ENCODE measurements at regions not wholly inside any gene's neighbourhood (a gene's known extent, or its start where the extent isn't known, plus 50 kb on each side); places are given as distances from the start of the nearest gene placed in this dataset.

- DNase-seq, result no peak
These were observed 62.3 kb upstream of the IER3 start for GRCh38 chr6:30806581-30807183.

DNA sequence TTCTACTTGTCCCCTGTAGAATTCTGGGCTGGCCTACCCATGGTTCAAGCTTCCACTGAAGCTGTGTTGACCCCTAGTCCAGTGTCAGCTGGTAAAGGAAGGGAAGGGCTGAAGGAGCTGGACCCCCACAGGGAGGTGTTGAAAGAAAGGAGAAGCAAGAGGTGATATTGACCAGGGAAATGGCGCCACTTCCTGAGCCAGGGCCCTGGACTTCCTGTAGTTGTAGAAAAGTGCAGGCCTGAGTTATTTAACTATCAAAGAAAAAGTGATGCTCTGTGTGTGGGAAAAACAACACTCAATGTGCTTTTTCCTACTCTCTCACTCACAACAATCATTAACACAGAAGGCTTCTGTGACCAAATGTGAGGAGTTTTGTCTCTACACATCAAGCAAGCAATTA, 60.0 kb upstream of the IER3 start:
- no peak for DNase-seq

- no peak for DNase-seq
These were observed 58.4 kb upstream of the IER3 start for GRCh38 chr6:30802731-30803130.

DNA sequence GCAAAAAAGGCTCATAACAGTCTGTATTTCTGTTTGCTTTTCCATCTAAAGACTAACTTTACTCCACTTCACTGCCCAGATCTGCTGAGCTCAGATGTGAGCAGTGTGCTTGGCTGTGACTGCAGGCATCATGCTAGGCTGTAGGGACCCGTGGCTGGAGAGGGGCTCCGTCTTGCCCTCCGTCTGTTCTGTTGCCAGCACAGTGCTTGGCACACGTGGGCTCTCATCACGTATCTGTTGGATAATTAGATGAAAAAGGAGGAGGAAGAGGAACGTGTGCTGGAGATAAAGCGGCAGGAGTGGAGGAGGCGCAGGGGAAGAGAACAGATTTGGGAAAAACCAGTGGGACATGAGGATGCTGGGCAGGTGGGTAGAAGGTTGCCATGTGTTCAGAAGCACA, 57.6 kb upstream of the IER3 start:
- DNase-seq, result no peak

DNA sequence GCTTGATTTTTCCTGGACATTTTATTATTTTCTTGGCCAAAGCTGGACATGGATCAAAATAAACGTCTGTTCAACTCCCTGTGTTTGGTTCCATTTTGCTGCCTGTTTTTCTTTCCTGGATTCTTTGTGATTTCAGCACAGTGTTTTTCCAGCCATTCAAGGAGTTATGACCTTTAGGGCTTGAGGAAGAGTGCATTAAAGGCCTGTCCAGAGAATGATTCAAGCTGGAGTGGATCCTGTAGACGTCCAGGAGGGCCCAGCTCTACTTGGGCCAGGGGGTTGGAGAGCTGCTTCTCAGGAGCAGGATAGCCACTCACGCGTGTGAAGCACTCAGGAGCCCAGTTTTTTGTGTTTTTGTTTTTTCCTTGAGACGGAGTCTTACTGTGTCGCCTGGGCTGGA, 56.5 kb upstream of the IER3 start:
- no peak for DNase-seq

DNA sequence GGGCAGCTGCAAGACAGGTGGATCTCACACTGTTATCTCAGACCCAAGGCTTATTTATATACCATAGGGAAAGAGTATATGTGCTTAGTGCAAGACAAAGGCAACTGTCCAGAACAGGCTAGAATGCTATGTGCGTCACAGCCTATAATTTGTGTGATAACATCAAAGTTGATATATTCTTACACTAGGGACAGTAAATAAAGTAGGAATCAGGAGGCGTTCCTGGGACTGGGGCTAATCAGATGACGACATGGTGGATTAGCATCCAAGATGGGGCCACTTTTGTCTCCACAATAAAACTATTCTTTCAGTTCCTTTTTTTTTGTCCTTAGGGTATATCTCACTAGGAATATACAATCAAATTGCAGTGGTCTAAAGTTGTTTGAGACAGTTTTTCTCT, 54.9 kb upstream of the IER3 start:
- DNase-seq, result no peak

GRCh38 chr6:30798494-30798893, 54.1 kb upstream of the IER3 start:
- no peak for DNase-seq

GRCh38 chr6:30795549-30796293, 51.4 kb upstream of the IER3 start:
- no peak for DNase-seq
